K562 (cell line): ENCODE measurements at regions not wholly inside any gene's neighbourhood (a gene's known extent, or its start where the extent isn't known, plus 50 kb on each side); places are given as distances from the start of the nearest gene placed in this dataset.
A peak's percentile ranks its signal among the peaks of the same experiment; 100 is the strongest.
"Not testable (repeated sequence)": the region's sequence is repeated elsewhere in the genome, so short reads cannot be mapped to it uniquely, and the experiment has no call there.

Experiments used
- CREB1 ChIP-seq, 2 experiments: sonication (generic) in 1 of 2; formaldehyde crosslinking in 1 of 2; IDR thresholded peaks; 2 replicates each; pipeline versions ENCODE4 v1.6.1 to v1.8.0; 2012 to 2022; ENCODE audit warnings: inconsistent platforms in 1 of 2, mild to moderate bottlenecking in 1 of 2, missing genetic modification reagents in 1 of 2, moderate library complexity in 1 of 2
- CTCF ChIP-seq, 3 experiments: IDR thresholded peaks in 2 of 3; conservative IDR thresholded peaks in 1 of 3; 2 replicates each; pipeline ENCODE4 v1.5.1; 2011 to 2012; ENCODE audit warnings: low read length in 3 of 3, mild to moderate bottlenecking in 3 of 3, control low read depth in 2 of 3, improper control_type of control experiment in 1 of 3, inconsistent platforms in 1 of 3, low read depth in 1 of 3, mixed read lengths in 1 of 3, moderate library complexity in 1 of 3; ENCODE audit not compliant: insufficient read depth in 2 of 3
- ELK1 ChIP-seq: sonication (generic); formaldehyde crosslinking; IDR thresholded peaks from 2 replicates; pipeline ENCODE4 v1.8.1; 2022; ENCODE audit warnings: missing genetic modification reagents
- ERF ChIP-seq: fragments of 450-650 bp; formaldehyde crosslinking; IDR thresholded peaks from 2 replicates; pipeline ENCODE4 v1.4.0; 2020; ENCODE audit warnings: mild to moderate bottlenecking, mixed read lengths
- ESRRA ChIP-seq: fragments of 450-650 bp; IDR thresholded peaks from 2 replicates; pipeline ENCODE4 v1.6.1; 2014; ENCODE audit warnings: low read depth, mild to moderate bottlenecking, moderate library complexity, borderline replicate concordance
- POLR2AphosphoS5 ChIP-seq: IDR thresholded peaks from 2 replicates; pipeline ENCODE4 v1.6.1; 2011; ENCODE audit warnings: mild to moderate bottlenecking, low read depth, low read length, moderate library complexity; ENCODE audit not compliant: control insufficient read depth, insufficient read depth
- POLR2G ChIP-seq: fragments of 200-400 bp; formaldehyde crosslinking; IDR thresholded peaks from 2 replicates; pipeline ENCODE4 v1.6.1; 2017; ENCODE audit warnings: low read depth, mild to moderate bottlenecking, antibody characterized with exemption, low read length, moderate library complexity
- RBM15 ChIP-seq: fragments of 200-400 bp; formaldehyde crosslinking; IDR thresholded peaks from 2 replicates; pipeline ENCODE4 v1.6.1; 2018; ENCODE audit warnings: mild to moderate bottlenecking, low read length, moderate library complexity; ENCODE audit not compliant: insufficient read depth
- SRSF1 ChIP-seq: fragments of 200-400 bp; formaldehyde crosslinking; IDR thresholded peaks from 2 replicates; pipeline ENCODE4 v1.6.1; 2017; ENCODE audit warnings: mild to moderate bottlenecking, low read depth, low read length, moderate library complexity
- YY1 ChIP-seq, 3 experiments: IDR thresholded peaks; 2 replicates each; pipeline ENCODE4 v1.6.1; 2011; ENCODE audit warnings: low read length in 2 of 3, mild to moderate bottlenecking in 2 of 3, moderate library complexity in 2 of 3, borderline replicate concordance in 1 of 3, control low read depth in 1 of 3, low read depth in 1 of 3; ENCODE audit not compliant: insufficient read depth in 3 of 3, insufficient replicate concordance in 2 of 3, control insufficient read depth in 1 of 3, insufficient read length in 1 of 3; ENCODE audit errors: extremely low read depth in 1 of 3
- ZNF274 ChIP-seq: IDR thresholded peaks from 2 replicates; pipeline ENCODE4 v1.6.1; 2011; ENCODE audit warnings: low read depth, mild to moderate bottlenecking, low read length, moderate library complexity, borderline replicate concordance

GRCh38 chr9:65382701-65383318, 97.8 kb upstream of the FOXD4L5 start:
- peak in 2 of 3 experiments; percentile 45 to 88 for TF ChIP-seq YY1 (IDR thresholded peaks at IDR 0.05; ENCODE audit: borderline replicate concordance in 1 of 3, control insufficient read depth in 1 of 3, extremely low read depth in 1 of 3, insufficient read depth in 3 of 3, insufficient read length in 1 of 3, insufficient replicate concordance in 2 of 3, low read depth in 1 of 3, low read length in 2 of 3)
- TF ChIP-seq CTCF (IDR thresholded peaks at IDR 0.05 in 2 of 3, conservative IDR thresholded peaks at IDR 0.05 in 1 of 3; ENCODE audit: insufficient read depth in 2 of 3, low read depth in 1 of 3, low read length in 3 of 3): peak in 2 of 3 experiments; percentile 39 to 40; a peak in 3 of 6 replicates
- TF ChIP-seq ERF (CRISPR knock-in tag); SRSF1; ELK1 (CRISPR knock-in tag); ESRRA; POLR2AphosphoS5; ZNF274; CREB1 (IDR thresholded peaks at IDR 0.05); CREB1 (CRISPR knock-in tag; IDR thresholded peaks at IDR 0.05); RBM15: not testable (repeated sequence)
- peak; percentile 77 for TF ChIP-seq POLR2G
